Fibroblast of villous mesenchyme (primary cell): ENCODE measurements at regions not wholly inside any gene's neighbourhood (a gene's known extent, or its start where the extent isn't known, plus 50 kb on each side); places are given as distances from the start of the nearest gene placed in this dataset.

Experiments
- DNase-seq: peaks from one replicate; pipeline ENCODE4 v3.0.0-alpha.2; 2010; ENCODE audit warnings: low read depth
- H3K4me3 ChIP-seq: 2 replicates; pipeline ENCODE4 v1.5.1; 2011; ENCODE audit warnings: low read depth, mild to moderate bottlenecking, low read length
- CTCF ChIP-seq: IDR thresholded peaks from 2 replicates; pipeline ENCODE4 v1.5.1; 2012; ENCODE audit warnings: low read depth, mild to moderate bottlenecking, low read length; ENCODE audit not compliant: insufficient read depth

DNA sequence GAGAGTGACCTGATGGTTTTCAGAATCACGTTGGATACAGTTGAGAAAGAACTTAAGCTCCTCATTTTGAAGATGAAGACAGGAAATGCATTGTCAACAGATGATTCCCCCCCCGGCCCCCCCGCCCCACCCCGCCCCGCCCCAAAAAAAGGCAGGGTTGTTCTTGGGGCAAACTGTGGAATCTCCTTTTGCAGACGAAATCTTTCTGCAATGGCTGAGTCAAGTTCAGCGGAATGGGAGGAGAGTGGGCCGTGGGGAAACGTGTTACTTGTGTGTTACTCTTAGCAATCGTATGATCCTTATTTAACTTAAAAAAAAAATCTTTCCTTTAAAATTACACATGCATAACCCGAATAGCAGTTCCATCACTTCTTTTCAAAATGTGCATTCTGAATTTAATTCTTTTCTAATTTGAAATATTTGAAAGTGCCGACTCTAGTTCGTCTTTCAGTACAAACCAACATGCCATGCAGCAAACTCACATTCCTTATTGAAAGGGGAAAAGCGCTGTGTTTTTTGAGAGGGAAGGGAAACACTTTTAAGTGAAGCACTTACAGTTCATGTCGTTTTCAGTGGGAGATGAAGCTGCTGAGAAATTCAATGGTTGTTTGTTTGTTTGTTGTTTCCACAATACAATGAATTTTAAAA, 348.5 kb upstream of the ARGLU1 start:
- DNase-seq: no peak
- no peak for TF ChIP-seq CTCF
- no peak overlapping the region for H3K4me3 ChIP-seq

DNA sequence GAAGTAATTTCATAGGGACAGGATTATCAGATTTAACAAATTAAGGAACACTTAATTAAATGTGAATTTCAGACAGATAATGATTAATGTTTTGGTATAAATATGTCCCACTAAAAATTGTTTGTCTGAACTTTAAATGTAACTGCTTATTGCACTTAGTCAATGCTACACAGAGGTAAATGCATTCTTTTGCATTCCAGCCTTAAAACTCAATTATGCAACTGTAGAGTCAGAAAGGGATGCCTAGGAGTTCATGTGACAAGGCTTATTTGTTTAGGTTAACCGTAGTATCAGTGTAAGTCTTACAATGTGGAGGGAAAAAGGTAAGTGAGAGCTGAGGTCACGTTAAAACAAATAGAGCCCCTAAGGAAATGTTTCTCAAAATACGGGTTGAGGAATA, 347.2 kb upstream of the ARGLU1 start:
- DNase-seq: no peak
- no peak for TF ChIP-seq CTCF

GRCh38 chr13:106911627-106912026, 343.7 kb upstream of the ARGLU1 start:
- no peak for DNase-seq
- no peak for TF ChIP-seq CTCF
- H3K4me3 ChIP-seq: no peak overlapping the region

More for the DNA sequence above, 347.2 kb upstream of the ARGLU1 start:
- no peak overlapping the region for H3K4me3 ChIP-seq

DNA sequence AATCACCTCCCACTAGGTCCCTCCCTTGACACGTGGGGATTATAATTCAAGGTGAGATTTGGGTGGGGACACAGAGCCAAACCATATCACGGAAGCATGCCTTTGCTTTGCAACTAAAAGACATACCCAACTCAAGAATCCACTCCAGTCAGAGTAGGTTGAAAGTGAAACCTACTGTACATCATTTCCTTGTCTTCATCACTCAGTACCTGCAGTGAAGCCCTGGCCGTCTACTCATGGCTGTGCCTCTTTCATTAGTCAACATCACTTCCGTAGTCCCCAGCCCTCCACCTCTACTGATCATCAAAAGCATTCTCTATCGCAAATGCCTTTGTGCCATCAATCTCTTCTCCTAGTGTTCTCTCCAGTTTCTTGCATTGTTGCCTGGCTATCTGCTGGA, 343.1 kb upstream of the ARGLU1 start:
- no peak for DNase-seq
- TF ChIP-seq CTCF: no peak
- no peak overlapping the region for H3K4me3 ChIP-seq

- no peak for TF ChIP-seq CTCF
- no peak for DNase-seq
- no peak overlapping the region for H3K4me3 ChIP-seq
Measured at GRCh38 chr13:106906426-106906996, 338.6 kb upstream of the ARGLU1 start.

DNA sequence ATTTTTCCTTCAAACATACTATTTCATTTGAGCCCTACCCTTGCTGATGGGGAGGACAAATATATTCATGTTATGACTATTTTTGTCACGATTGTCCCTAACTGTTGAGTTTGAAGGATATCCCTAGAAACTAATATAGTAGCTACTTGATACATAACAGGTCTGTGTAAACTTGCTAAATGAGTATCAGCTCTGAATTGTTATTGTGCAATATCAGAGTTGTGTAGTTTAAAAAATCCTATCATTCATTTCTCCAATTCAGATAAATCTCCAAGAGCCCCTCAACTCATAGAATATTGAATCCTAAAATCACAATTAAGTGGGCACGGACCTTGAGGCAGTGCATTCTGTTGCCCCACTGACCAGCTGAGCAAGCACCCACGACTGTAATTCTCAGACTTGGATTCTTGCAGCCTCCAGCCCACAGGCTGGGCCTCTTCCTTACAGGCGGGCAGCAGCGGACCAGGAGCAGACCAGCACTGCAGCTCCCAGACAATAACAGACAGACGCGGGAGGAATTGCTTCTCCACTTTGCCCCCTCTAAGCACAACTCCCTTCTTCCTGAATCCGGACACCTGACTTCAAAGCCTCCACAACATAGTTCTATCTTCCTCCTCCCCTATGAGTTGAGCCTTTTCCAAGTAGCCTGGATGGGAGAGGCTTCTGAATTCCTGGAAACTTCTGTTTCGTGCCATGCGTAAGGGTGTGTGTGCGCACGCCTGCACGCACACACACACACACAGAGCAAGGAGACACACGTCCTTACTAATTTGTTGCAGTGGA, 337.6 kb upstream of the ARGLU1 start:
- no peak for DNase-seq
- no peak overlapping the region for H3K4me3 ChIP-seq
- TF ChIP-seq CTCF: no peak
